GM18873 (cell line): ENCODE measurements at regions not wholly inside any gene's neighbourhood (a gene's known extent, or its start where the extent isn't known, plus 50 kb on each side); places are given as distances from the start of the nearest gene placed in this dataset.
"Not testable (repeated sequence)": the region's sequence is repeated elsewhere in the genome, so short reads cannot be mapped to it uniquely, and the experiment has no call there.

Experiments used
- ATAC-seq: cut with Tn5 transposase; IDR thresholded peaks from one replicate; pipeline ENCODE4 v1.9.1; 2021; ENCODE audit warnings: mild to moderate bottlenecking, moderate library complexity, moderate number of reproducible peaks; ENCODE audit not compliant: unreplicated experiment, low FRiP score

DNA sequence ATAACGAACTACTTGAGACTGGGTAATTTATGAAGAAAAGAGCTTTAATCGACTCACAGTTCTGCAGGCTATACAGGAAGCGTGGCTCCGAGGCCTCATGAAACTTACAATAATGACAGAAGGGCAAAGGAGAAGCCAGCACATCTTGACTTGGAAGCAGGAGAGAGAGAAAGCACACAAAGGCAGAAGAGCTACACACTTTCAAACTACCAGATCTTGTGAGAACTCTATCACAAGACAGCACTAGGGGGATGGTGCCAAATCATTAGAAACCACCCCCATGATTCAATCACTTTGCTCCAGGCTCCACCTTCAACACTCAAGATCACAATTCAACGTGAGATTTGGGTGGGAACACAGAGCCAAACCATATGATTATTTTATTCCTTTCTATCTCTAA lies 655.9 kb upstream of the SYT4 start:
- ATAC-seq, result no peak

- no peak for ATAC-seq
These were observed 657.0 kb upstream of the SYT4 start for GRCh38 chr18:43934322-43934721.

DNA sequence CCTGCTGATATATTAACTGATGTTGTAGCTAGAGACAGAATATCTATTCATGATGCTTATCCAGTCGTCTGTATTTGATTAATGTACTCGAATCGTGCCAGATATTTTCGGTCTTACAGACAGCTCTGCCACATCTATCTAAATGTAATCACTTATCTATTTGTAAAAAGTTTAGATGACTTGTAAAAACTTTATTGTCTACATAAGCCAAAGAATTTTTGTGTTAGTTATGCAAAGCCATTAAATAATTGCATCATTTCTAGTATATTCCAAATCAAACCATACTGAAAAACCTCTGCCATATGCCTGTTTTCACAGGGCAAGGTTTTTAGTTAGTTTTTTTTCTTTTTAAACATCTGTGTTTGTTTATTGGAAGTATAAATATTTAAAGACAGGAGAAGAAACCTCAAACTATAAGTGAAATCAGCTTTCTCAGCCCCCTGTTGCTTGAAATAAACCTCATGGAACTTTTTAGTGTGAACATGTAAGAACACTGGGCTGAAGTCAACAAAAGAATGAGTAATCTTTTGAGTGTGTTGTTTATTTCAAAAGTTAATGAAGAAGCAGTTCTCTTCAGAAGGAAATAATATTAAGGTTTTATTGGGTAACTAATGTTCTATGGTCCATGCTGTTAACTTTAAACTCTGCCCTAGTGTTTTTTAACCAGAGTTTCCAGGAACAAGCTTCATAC lies 657.6 kb upstream of the SYT4 start:
- no peak for ATAC-seq

DNA sequence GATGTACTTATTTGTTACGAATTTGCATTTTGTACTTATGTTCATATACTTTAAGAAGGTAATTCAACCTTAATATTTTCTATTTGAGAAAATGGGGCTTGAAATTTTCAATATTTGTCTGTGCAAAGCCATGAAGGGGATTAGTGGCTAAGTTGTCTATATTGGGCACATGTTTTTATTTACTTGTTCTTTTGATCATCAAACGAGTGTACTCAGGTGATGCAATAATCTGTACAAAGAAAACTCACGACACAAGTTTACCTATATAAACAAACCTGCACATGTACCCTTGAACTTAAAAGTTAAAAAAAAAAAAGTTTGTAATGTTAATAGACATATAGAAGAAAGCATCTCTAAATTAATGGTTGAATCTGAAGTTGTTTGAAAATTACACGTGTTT lies 658.9 kb upstream of the SYT4 start:
- no peak for ATAC-seq

DNA sequence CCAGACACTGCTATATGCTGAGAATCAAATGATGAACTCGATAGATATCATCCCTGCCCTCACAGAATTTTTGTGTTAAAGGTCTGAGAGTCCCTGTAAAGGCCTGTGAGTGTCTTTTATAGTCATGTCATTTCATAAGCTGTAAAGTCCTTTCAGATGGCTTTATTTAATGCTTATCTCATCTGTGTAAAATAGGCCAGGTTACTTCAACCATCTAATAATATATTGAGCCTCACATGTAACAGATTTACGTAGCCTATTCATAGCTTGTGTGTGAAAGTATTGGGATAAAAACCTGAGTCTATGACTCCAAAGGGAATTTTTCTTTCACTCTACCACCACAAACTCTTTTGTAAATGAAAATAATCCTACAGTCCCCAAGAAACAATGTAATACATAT lies 672.0 kb upstream of the SYT4 start:
- ATAC-seq, result no peak

DNA sequence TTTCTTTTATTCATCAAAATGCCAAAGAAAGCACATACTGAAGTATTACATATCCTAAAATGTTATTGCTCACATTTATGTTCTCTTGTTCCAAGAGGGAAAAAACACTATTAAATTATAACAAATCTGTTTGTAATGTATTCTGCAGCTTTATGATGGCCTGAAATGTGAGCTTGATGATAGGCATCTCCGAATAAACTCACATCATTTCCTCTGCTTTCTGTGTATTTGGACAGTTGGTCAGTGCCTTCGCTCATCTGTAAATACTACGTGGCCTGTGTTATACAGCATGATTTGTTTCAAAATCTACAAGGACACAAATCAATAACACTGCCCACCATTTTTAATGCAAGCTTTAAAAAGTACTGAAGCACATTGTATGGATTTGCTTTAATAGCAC lies 672.8 kb upstream of the SYT4 start:
- ATAC-seq, result no peak

- ATAC-seq, result no peak
These were observed 675.1 kb upstream of the SYT4 start for GRCh38 chr18:43952398-43952797.

GRCh38 chr18:43961722-43962121 lies 684.4 kb upstream of the SYT4 start:
- ATAC-seq, result no peak

GRCh38 chr18:43964666-43965065 lies 687.4 kb upstream of the SYT4 start:
- ATAC-seq, result no peak

DNA sequence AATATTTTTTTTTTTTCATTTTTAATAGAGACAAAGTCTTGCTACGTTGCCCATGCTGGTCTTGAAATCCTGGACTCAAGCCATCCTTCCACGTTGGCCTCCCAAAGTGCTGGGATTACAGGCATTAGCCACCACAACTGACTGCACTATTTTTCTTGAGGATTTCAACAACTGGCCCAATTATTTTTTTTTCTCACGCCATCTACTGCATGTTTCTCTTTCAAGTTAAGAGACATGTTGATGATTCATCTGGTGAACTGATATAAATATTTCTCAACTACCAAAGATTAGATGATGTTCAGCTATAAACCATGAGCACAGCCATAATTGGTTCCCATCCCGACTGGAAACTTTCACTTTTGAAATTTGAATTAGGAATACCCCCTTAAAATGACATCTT lies 688.4 kb upstream of the SYT4 start:
- no peak for ATAC-seq

DNA sequence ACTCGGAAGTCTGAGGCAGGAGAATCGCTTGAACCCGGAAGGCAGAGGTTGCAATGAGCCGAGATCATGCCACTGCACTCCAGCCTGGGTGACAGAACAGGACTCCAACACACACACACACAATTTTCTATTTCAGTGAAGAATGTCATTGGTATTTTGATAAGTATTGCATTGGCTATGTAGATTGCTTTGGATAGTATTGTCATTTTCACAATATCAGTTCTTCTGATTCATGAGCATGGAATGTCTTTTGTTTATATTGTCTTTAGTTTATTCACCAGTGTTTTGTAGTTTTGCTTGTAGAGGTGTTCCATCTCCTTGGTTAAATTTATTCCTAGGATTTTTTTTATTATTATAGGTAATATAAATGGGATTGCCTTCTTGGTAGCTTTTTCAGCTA lies 693.4 kb upstream of the SYT4 start:
- no peak for ATAC-seq

DNA sequence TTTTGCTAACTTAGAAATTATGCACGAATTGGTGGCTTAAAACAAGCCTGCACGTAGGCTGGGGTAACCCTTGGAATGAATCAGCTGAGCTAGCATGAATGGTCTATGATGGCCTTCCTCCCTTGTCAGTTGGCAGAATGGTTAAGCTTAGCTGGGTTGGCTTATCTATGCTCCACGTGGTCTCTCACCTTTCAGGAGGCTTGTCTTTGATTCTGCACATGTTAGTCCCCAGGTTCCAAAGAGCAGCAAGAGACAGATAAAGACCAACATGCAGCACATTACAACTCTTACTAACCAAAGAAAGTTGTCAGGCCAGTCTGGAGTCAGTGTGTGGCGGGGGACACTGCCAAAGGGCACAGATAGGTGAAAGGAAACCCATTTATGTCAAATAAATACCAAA lies 700.9 kb upstream of the SYT4 start:
- ATAC-seq, result no peak

- no peak for ATAC-seq
These were observed 698.1 kb upstream of the SETBP1 start for GRCh38 chr18:43982582-43982981.

DNA sequence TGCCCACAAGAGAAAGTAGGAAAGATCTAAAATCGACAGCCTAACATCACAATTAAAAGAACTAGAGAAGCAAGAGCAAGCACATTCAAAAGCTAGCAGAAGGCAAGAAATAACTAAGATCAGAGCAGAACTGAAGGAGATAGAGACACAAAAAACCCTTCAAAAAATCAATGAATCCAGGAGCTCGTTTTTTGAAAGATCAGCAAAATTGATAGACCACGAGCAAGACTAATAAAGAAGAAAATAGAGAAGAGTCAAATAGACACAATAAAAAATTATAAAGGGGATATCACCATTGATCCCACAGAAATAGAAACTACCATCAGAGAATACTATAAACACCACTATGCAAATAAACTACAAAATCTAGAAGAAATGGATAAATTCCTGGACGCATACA lies 693.6 kb upstream of the SETBP1 start:
- ATAC-seq, result not testable (repeated sequence)

DNA sequence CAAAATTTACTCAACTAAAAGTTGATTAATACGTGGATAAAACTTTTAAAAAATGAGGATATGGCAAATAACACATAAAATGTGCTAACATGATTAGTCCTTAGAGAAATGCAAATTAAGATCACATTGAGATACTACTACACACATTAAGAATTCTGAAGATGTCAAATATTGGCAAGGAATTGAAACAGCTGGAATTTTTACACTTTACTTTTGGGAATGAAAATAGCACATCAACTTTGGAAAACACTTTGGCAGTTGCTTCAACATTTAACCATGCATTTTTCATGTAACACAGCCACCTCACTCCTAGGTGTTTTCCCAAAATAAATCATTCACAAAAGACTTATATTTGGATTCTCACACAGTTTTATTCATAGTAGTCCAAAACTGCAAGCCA lies 687.9 kb upstream of the SETBP1 start:
- ATAC-seq, result no peak

DNA sequence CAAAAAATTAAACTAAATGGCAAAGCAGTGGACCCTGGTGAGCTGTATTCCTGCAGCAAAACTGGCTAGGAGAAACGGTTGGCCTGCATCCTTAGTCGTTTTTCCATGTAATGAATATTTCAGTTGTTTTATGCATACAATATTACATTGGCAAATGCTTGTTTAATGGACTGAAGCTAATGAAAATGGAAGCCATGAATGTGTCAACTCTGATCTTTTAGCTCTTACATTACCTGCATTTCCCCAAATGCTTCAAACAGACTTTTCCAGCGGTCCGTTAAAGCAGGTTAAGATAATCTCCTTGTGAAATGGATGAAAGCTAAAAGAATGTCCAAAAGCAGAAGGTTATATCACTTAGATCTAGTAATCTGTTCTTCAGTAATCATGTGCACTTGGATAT lies 686.3 kb upstream of the SETBP1 start:
- ATAC-seq, result no peak

DNA sequence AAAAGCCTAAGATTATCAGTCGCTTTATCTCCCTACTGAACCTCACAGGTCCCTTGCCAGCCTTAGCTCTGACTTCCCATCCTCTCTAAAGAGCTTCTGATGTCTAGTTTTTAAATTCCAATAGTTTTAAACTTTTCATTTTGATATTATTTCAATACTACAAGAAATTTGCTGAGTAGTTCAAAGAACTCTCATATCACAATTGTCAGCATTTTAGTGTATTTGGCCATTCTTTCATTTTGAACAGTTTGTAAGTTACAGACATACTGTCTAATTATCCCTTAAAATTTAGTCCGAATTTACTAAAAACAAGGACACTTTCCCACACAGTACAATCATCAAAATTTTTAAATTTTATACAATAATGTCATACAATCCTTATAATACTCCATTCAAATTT lies 666.8 kb upstream of the SETBP1 start:
- no peak for ATAC-seq

DNA sequence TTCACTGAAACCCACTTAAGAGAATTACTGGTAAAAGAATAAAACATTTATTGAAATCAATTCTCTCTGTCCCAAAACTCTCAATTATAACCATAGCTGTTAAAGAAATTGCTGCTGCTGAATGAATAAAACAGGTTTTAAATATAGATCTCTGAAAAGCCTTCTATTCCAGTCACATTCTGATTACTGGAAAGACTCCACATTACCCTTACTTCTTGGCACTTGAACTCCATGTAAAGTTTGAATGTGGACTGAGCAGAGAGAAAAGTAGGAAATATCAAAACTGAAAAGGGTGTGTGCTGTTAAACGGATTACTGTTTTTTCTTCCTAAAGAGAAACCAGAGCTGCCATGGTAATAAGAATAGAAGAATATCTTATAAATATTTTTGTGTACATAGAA lies 655.3 kb upstream of the SETBP1 start:
- ATAC-seq, result no peak

DNA sequence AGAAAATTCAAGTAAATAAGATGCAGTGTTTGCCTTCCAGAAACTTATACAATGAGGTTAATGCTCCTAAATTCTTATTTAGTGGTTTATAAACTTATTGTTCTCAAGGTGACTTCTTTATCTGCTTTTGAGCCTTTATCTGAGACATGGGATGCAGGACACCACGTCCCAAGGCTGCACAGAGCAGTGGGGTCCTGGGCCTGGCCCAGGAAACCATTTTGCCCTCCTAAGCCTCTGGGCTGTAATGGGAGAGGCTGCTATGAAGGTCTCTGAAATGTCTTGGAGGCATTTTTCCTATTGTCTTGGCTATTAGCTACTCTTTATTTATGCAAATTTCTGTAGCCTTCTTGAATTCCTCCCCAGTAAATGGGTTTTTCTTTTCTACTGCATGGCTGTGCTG lies 652.6 kb upstream of the SETBP1 start:
- no peak for ATAC-seq

DNA sequence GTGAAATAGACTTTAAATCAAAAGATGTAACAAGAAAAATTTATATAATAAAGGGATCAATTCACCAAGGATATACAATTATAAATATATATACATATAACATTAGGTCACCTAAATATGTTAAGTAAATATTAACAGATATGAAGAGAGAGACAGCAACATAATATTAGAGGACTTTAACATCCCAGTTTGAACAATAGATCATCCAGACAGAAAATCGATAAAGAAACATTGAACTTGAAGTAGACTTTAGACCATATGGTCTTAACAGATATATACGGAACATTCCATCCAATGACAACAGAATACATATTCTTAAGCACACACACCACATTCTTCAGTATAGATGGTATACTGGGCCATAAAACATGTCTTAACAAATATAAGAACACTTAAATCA lies 649.6 kb upstream of the SETBP1 start:
- ATAC-seq, result no peak

- ATAC-seq, result no peak
These were observed 647.5 kb upstream of the SETBP1 start for GRCh38 chr18:44033144-44033701.

DNA sequence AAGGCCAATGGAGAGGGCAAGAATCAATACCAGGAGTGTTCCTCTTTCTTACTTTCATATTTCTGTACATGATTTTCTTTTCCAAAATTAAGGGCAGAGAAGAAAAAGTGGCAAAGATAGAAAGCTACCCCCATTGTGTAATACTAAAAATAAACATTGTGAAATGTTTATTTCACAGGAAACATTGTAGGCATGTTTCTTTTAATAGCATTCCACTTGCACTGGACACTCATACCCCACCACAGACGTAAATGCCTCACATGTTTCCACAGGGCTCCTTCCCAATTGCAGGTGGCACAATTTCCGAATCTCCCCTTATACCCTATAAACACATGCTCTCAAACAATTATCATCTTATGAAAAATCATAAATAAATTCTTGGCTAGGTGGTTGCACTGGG lies 645.1 kb upstream of the SETBP1 start:
- no peak for ATAC-seq

DNA sequence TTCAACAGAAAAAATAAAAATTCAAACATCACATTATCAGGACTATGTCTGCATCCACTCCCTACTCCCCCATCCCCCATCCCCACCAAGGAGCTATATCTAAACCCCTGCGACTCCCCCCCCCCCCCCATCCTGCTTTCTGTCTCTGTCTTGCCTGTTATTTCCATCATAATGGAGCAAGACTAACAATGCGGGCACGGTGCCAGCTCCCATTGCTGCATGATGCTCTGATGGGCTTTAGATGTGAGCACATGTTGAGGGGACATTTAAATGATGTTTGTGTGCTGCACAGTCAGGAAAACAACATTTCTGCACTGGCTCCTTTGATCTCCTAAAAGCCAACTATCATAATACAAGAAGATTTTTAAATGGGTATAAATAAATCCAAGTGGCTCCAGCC lies 644.2 kb upstream of the SETBP1 start:
- ATAC-seq, result no peak
